H9 (cell line): ENCODE measurements at regions not wholly inside any gene's neighbourhood (a gene's known extent, or its start where the extent isn't known, plus 50 kb on each side); places are given as distances from the start of the nearest gene placed in this dataset.

Experiments used
- DNase-seq: peaks from one replicate; pipeline ENCODE4 v3.0.0-alpha.2; 2017
- H2AFZ ChIP-seq: one replicate; pipeline ENCODE4 v1.6.1; 2013; ENCODE audit warnings: mild to moderate bottlenecking, low read length, control low read depth, moderate library complexity
- H2AK5ac ChIP-seq: 2 replicates; pipeline ENCODE4 v1.6.1; 2013; ENCODE audit warnings: low read length, control low read depth, mixed read lengths; ENCODE audit not compliant: insufficient read length
- H2BK120ac ChIP-seq: one replicate; pipeline ENCODE4 v1.6.1; 2013; ENCODE audit warnings: low read depth, mild to moderate bottlenecking, low read length, control low read depth, inconsistent platforms; ENCODE audit not compliant: poor library complexity, severe bottlenecking
- H2BK12ac ChIP-seq: 2 replicates; pipeline ENCODE4 v1.6.1; 2013; ENCODE audit warnings: low read length, control low read depth, mixed read lengths, low read depth; ENCODE audit not compliant: insufficient read length
- H2BK15ac ChIP-seq: 2 replicates; pipeline ENCODE4 v1.6.1; 2013; ENCODE audit warnings: low read depth, low read length, control low read depth
- H2BK20ac ChIP-seq: one replicate; pipeline ENCODE4 v1.6.1; 2013; ENCODE audit warnings: low read depth, mild to moderate bottlenecking, low read length, control low read depth, inconsistent platforms; ENCODE audit not compliant: poor library complexity, severe bottlenecking
- H2BK5ac ChIP-seq: 2 replicates; pipeline ENCODE4 v1.6.1; 2013; ENCODE audit warnings: low read length, control low read depth, mixed read lengths; ENCODE audit not compliant: insufficient read length
- H3K14ac ChIP-seq: 2 replicates; pipeline ENCODE4 v1.6.1; 2013; ENCODE audit warnings: low read length, control low read depth; ENCODE audit not compliant: insufficient read depth
- H3K18ac ChIP-seq: 2 replicates; pipeline ENCODE4 v1.6.1; 2013; ENCODE audit warnings: low read depth, mild to moderate bottlenecking, mixed read lengths, low read length, control low read depth; ENCODE audit not compliant: insufficient read length
- H3K23ac ChIP-seq: 2 replicates; pipeline ENCODE4 v1.6.1; 2013; ENCODE audit warnings: low read length, control low read depth, mixed read lengths, low read depth; ENCODE audit not compliant: insufficient read length
- H3K23me2 ChIP-seq: 2 replicates; pipeline ENCODE4 v1.6.1; 2013; ENCODE audit warnings: low read depth, mild to moderate bottlenecking, mixed read lengths, low read length, control low read depth; ENCODE audit not compliant: insufficient read length, poor library complexity, severe bottlenecking
- H3K27ac ChIP-seq: 2 replicates; pipeline ENCODE4 v1.5.1; 2013; ENCODE audit warnings: low read length, control low read depth, mixed read lengths, low read depth; ENCODE audit not compliant: insufficient read length
- H3K27me3 ChIP-seq: 2 replicates; pipeline ENCODE4 v1.6.1; 2013; ENCODE audit warnings: low read length, control low read depth, inconsistent platforms; ENCODE audit not compliant: insufficient read depth
- H3K4ac ChIP-seq: 2 replicates; pipeline ENCODE4 v1.6.1; 2013; ENCODE audit warnings: low read depth, mild to moderate bottlenecking, control low read depth, inconsistent platforms, low read length, moderate library complexity
- H3K4me1 ChIP-seq: 2 replicates; pipeline ENCODE4 v1.6.1; 2013; ENCODE audit warnings: low read length, control low read depth, inconsistent platforms; ENCODE audit not compliant: insufficient read depth
- H3K4me2 ChIP-seq: 2 replicates; pipeline ENCODE4 v1.6.1; 2013; ENCODE audit warnings: low read length, control low read depth, mixed read lengths; ENCODE audit not compliant: insufficient read length, insufficient read depth
- H3K56ac ChIP-seq: 2 replicates; pipeline ENCODE4 v1.6.1; 2013; ENCODE audit warnings: low read depth, mild to moderate bottlenecking, mixed read lengths, low read length, control low read depth; ENCODE audit not compliant: insufficient read length
- H3K79me1 ChIP-seq: 2 replicates; pipeline ENCODE4 v1.6.1; 2013; ENCODE audit warnings: low read depth, mild to moderate bottlenecking, moderate library complexity, low read length, control low read depth, inconsistent platforms; ENCODE audit not compliant: insufficient read depth, poor library complexity, severe bottlenecking
- H3K79me2 ChIP-seq: 2 replicates; pipeline ENCODE4 v1.6.1; 2013; ENCODE audit warnings: low read length, control low read depth, inconsistent platforms; ENCODE audit not compliant: insufficient read depth
- H3K9ac ChIP-seq: 2 replicates; pipeline ENCODE4 v1.6.1; 2013; ENCODE audit warnings: low read length, control low read depth, mixed read lengths; ENCODE audit not compliant: insufficient read length; ENCODE audit errors: extremely low read depth
- H3K9me3 ChIP-seq: one replicate; pipeline ENCODE4 v1.6.1; 2013; ENCODE audit warnings: low read depth, low read length, inconsistent platforms; ENCODE audit not compliant: control insufficient read depth
- H3T11ph ChIP-seq: one replicate; pipeline ENCODE4 v1.6.1; 2013; ENCODE audit warnings: mild to moderate bottlenecking, low read length, control low read depth, inconsistent platforms
- H4K20me1 ChIP-seq: one replicate; pipeline ENCODE4 v1.6.1; 2013; ENCODE audit not compliant: control insufficient read depth, insufficient read length, insufficient read depth
- H4K5ac ChIP-seq: 2 replicates; pipeline ENCODE4 v1.6.1; 2013; ENCODE audit warnings: low read depth, mild to moderate bottlenecking, mixed read lengths, low read length, control low read depth; ENCODE audit not compliant: insufficient read length
- H4K8ac ChIP-seq: replicated peaks from 2 replicates; pipeline ENCODE4 v1.6.1; 2013; ENCODE audit warnings: low read length, control low read depth, mixed read lengths, low read depth; ENCODE audit not compliant: insufficient read length
- H4K91ac ChIP-seq: 2 replicates; pipeline ENCODE4 v1.6.1; 2013; ENCODE audit warnings: low read depth, mild to moderate bottlenecking, moderate library complexity, mixed read lengths, low read length, control low read depth; ENCODE audit not compliant: insufficient read length
- H3K27ac Mint-ChIP-seq, 3 experiments: 2 replicates in 2 of 3; 3 replicates in 1 of 3; pipeline ENCODE4 v1.8.0; 2020 to 2021; ENCODE audit warnings: mixed read lengths in 3 of 3, mild to moderate bottlenecking in 1 of 3, moderate library complexity in 1 of 3
- H3K27me3 Mint-ChIP-seq: 2 replicates; pipeline ENCODE4 v1.8.0; 2021; ENCODE audit warnings: low read depth, mild to moderate bottlenecking, moderate library complexity, mixed read lengths
- H3K36me3 Mint-ChIP-seq, 3 experiments: 2 replicates in 2 of 3; 3 replicates in 1 of 3; pipeline ENCODE4 v1.8.0; 2020 to 2021; ENCODE audit warnings: low read depth in 3 of 3, mixed read lengths in 3 of 3; ENCODE audit not compliant: insufficient read depth in 1 of 3
- H3K4me1 Mint-ChIP-seq, 2 experiments: 2 replicates each; pipeline ENCODE4 v1.8.0; 2020; ENCODE audit warnings: mixed read lengths in 2 of 2
- H3K4me3 Mint-ChIP-seq, 2 experiments: 2 replicates in 1 of 2; 3 replicates in 1 of 2; pipeline ENCODE4 v1.8.0; 2020 to 2021; ENCODE audit warnings: mild to moderate bottlenecking in 2 of 2, mixed read lengths in 2 of 2, moderate library complexity in 1 of 2
- H3K9me3 Mint-ChIP-seq, 2 experiments: 2 replicates in 1 of 2; 3 replicates in 1 of 2; pipeline ENCODE4 v1.8.0; 2020; ENCODE audit warnings: mild to moderate bottlenecking in 2 of 2, mixed read lengths in 2 of 2, moderate library complexity in 1 of 2
- WGBS: extraction: QIAGEN DNeasy Blood & Tissue Kit; methylation state at CpG from one replicate; pipeline ENCODE4 v1.1.7; 2013; ENCODE audit warnings: missing lambda C conversion rate, low lambda C conversion rate, mixed read lengths; ENCODE audit not compliant: insufficient read length; ENCODE audit errors: extremely low coverage; 5-methylcytosine and 5-hydroxymethylcytosine counted together
- TF ChIP-seq, protein P1 (sequence below): fragments of 200-600 bp; sonication (generic); conservative IDR thresholded peaks from 3 replicates; pipeline ENCODE4 v1.8.0; 2021; ENCODE audit warnings: antibody characterized with exemption, mild to moderate bottlenecking

GRCh38 chr13:73667756-73668155 is 466.4 kb downstream of the KLF12 start:
- Mint-ChIP-seq H3K4me1 (no peaks in the 10 kb centered on the region), H3K9me3 (no peaks in the 10 kb centered on the region), H3K27me3 (no peaks in the 10 kb centered on the region), H3K27ac (no peak overlapping the region), H3K4me3 (no peak overlapping the region), H3K36me3 (no peaks in the 10 kb centered on the region)
- Histone ChIP-seq H3K23me2 (no peaks in the 10 kb centered on the region), H2BK15ac (no peak overlapping the region), H3K4ac (no peak overlapping the region), H4K20me1 (no peaks in the 10 kb centered on the region), H2BK20ac (no peak overlapping the region), H3K56ac (no peak overlapping the region), H3K4me1 (no peaks in the 10 kb centered on the region), H4K5ac (no peak overlapping the region), H3K79me1 (no peaks in the 10 kb centered on the region), H2AFZ (no peak overlapping the region), H3K9me3 (no peaks in the 10 kb centered on the region), H3K23ac (no peak overlapping the region), H2AK5ac (no peak overlapping the region), H2BK5ac (no peak overlapping the region), H2BK12ac (no peak overlapping the region), H4K8ac (no peak overlapping the region), H3K27ac (no peak overlapping the region), H3K4me2 (no peak overlapping the region), H3K9ac (no peak overlapping the region), H3K79me2 (no peaks in the 10 kb centered on the region), H3T11ph (no peak overlapping the region), H3K27me3 (no peaks in the 10 kb centered on the region), H4K91ac (no peak overlapping the region), H2BK120ac (no peak overlapping the region), H3K18ac (no peak overlapping the region), H3K14ac (no peak overlapping the region)
- no CpG with 5 or more reads among the region's 3 CpGs for whole genome bisulfite sequencing
- TF ChIP-seq, protein P1, sequence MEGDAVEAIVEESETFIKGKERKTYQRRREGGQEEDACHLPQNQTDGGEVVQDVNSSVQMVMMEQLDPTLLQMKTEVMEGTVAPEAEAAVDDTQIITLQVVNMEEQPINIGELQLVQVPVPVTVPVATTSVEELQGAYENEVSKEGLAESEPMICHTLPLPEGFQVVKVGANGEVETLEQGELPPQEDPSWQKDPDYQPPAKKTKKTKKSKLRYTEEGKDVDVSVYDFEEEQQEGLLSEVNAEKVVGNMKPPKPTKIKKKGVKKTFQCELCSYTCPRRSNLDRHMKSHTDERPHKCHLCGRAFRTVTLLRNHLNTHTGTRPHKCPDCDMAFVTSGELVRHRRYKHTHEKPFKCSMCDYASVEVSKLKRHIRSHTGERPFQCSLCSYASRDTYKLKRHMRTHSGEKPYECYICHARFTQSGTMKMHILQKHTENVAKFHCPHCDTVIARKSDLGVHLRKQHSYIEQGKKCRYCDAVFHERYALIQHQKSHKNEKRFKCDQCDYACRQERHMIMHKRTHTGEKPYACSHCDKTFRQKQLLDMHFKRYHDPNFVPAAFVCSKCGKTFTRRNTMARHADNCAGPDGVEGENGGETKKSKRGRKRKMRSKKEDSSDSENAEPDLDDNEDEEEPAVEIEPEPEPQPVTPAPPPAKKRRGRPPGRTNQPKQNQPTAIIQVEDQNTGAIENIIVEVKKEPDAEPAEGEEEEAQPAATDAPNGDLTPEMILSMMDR = no peak
- no peak for DNase-seq
